ENCODE measurements at regions not wholly inside any gene's neighbourhood (a gene's known extent, or its start where the extent isn't known, plus 50 kb on each side); places are given as distances from the start of the nearest gene placed in this dataset.

- no peak for DNase-seq
Measured at GRCh38 chr13:74645586-74645985, 511.4 kb upstream of the KLF12 start.

DNA sequence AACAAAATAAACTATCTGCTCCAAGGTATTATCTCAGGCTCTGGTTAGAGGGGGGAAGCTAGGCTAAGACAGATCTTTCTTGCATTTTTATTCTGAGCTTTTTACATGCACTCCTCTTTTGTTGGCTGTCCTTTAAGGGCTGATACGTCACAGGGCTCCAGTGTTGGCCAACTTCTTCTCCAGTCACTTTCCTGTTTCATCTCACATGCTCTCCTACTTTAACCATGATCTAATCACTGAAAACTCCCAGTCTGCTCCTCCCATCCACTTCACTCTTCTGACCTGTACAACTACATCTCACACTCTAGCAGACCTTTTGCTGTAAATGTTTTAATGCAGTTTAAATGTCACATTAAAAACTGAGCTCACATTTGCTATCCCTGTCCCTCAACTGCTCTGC is 510.0 kb upstream of the KLF12 start:
- no peak for DNase-seq

DNA sequence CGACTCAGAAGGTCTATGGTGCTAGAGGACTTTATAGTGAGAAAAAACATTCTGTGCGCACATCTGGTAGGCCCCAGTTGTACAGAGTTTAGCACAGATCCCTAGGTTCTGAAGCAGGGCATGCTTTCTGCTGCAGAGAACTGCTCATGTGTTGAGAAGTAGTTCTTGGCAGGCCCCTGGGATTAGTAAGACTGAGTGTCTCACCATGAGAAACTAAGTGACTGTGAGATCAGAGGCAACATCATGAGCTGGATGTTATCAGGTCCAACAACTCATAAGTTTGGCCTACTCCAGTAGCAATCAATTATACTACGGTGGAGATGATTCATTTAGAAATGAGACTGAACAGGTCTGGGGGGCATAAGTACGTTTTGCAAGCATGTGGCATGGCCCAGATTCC is 507.4 kb upstream of the KLF12 start:
- DNase-seq: no peak

- no peak for DNase-seq
Measured at GRCh38 chr13:74633734-74634133, 499.5 kb upstream of the KLF12 start.

DNA sequence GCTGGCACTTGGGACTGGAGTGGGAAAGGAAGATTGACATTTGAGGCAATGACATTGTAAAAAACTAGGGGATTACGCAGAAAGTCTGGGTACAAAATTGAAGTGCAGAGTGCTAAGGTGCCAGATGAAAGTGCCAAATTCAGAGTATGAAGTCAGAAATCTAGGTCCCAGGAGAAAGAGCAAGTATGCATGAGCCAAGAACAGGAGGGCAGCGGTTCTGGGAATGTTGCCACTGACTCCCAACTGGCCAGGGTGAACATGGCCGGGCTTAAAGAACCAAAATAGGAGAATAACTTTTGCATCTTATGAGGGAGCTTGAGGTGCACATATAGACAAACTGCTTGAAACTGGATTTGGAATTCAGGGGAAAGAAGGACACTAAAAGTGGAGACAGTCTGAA is 495.8 kb upstream of the KLF12 start:
- no peak for DNase-seq

GRCh38 chr13:74625541-74625940 is 491.3 kb upstream of the KLF12 start:
- no peak for DNase-seq

- no peak for DNase-seq
Measured at GRCh38 chr13:74623761-74624160, 489.6 kb upstream of the KLF12 start.

DNA sequence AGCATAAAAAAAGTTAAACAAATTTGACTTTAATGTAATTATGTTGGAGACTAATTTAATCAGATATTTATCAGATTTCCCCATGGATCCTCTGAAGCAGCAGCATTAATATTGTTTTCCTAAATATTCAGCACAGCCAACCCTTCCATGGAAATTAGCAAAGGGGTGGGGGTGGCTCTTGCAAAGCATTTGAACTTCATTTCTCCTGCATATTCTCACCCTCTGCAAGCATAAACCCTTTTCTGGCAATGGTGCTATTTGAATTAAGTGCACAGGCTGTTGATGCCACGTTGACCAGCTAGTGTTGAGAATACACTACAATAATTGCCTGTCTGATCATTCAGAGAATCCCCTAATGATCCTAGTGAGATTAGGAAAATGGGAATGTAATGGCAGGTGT is 488.1 kb upstream of the KLF12 start:
- no peak for DNase-seq

GRCh38 chr13:74620711-74621110 is 486.5 kb upstream of the KLF12 start:
- DNase-seq: no peak

DNA sequence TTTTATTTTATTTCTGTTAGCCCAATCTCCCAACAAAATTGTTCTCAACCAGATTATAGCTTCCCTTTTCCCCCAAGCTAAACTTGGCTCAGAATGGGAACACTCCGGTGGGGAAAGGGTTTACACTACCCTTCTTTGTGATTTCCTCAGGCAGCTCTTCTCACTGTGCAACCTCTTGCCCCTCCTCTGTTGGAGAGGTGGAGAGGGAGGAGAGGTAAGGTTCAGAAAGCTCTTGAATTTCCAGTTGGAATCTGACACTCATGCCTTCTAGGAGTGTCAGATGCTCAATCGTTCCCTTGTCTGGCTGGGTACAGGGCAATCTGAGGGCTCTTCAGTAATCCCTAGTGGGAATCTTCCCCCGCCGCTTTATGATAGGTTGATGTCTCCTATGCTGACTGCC is 486.1 kb upstream of the KLF12 start:
- no peak for DNase-seq

- DNase-seq: no peak
Measured at GRCh38 chr13:74597526-74597925, 463.3 kb upstream of the KLF12 start.

- DNase-seq: no peak
Measured at GRCh38 chr13:74596691-74597090, 462.5 kb upstream of the KLF12 start.

DNA sequence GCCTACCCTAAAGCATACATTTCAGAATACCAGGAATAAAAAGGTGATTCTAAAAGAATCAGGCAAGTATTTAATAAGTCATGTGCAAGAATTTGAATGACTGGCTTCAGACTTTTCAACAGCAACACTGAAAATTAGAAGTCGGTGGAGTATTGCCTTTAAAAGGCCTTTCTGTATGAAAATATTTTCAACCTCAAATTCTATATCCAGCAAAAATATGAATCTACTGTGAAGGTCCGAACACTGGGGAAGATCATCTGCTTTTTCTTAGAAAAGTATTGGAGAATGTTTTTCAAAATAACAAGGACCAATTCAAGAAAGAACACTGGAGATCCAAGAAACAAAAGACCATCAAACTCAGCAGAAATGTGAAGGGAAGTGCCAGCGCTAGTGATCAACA is 459.5 kb upstream of the KLF12 start:
- no peak for DNase-seq

DNA sequence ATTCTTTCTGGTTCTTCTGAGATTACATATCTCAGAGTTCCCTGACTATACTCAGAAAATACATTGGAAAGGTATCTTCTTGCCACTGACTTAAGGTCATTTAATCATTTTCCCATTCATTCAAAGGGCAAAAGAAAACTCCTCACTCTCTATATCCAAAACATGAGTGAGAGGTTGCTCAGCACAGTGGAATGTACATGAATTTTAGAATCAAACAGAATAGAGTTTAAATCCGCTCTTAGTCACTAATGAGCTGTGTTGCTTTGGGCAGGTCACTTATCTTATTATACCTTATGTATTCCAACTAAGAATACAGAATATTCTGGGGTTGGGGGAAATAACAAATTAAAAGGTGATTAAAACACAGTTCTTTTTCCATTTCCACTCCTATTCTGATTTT is 452.6 kb upstream of the KLF12 start:
- no peak for DNase-seq

GRCh38 chr13:74576420-74576819 is 442.2 kb upstream of the KLF12 start:
- no peak for DNase-seq

- peak; percentile 16 for DNase-seq
Measured at GRCh38 chr13:74575729-74576125, 441.5 kb upstream of the KLF12 start.

DNA sequence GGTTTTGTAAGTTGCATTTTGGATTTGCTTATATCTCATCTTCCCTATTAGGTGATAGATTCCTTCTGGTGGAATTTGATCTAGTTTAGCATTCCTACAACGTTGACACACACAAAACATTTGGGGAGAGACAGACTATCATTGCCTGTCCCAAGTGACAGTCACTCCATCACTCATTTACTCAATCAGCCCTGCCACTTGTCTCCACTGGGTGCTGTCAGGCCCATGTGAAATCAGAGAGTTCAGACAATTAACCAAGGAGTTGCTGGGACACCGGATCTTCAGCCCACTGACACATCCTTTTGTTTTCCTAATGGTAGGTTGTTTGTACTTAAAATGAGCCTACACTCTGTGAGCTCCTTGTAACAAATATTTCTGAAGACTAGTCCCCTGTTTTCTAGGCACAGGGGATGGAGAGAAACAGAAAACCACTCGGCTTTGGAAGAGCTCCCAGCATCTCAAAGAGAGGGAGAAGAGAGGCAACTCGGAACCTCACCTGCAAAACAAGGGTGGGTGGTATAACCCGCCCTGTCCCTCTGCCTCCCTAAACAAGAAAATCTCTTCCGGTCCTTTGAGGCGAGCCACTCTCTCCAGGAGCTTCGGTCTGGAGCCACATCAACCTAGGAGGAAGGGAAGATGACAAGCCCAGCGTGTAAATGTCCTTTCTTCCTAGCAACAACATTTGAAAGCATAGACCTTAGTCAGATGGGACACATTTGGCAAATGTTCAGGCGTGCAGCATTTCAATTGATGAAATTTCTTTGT is 440.9 kb upstream of the KLF12 start:
- no peak for DNase-seq

DNA sequence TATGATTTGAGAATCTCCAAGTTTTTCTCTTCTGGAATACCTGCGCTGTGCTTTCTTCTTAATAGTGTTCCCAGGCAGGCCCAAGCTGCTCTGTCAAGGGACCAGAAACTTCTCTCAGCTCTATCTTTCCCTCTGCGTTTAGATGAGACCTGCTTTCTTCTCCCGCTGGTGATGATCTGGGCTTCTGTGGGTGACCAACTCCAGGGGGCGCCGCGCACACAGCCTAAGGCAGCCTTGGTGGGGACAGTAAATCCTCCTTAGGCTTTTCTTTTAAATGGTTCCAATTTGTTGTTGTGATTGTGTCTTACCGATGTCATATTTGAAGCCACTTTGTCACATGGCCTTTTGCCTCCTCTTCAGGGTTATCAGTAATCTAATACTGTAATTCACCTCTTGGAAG is 439.4 kb upstream of the KLF12 start:
- no peak for DNase-seq

- no peak for DNase-seq
Measured at GRCh38 chr13:74571811-74572210, 437.6 kb upstream of the KLF12 start.

DNA sequence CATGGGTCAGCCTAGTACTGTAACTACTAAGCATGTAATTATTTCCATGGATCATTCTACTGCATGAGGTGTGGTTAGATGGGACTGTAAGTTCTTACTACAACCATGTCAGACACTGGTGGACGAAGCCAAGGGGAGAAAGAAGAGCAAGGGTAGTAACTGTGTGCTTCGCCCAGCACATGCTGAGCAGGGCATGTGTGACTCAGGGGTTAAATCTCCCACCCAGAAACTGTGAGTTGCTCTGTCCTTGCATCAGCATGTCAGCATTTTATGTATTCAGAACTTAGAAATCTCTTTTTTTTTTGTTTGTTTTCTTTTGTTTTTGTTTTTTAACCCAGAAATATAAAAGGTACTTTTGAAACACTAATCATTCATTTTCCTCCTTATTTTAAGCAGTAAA is 436.6 kb upstream of the KLF12 start:
- no peak for DNase-seq

GRCh38 chr13:74570046-74570445 is 435.8 kb upstream of the KLF12 start:
- no peak for DNase-seq

GRCh38 chr13:74569251-74569650 is 435.0 kb upstream of the KLF12 start:
- no peak for DNase-seq

- DNase-seq: no peak
Measured at GRCh38 chr13:74567485-74567884, 433.3 kb upstream of the KLF12 start.

- no peak for DNase-seq
Measured at GRCh38 chr13:74562381-74562780, 428.2 kb upstream of the KLF12 start.

DNA sequence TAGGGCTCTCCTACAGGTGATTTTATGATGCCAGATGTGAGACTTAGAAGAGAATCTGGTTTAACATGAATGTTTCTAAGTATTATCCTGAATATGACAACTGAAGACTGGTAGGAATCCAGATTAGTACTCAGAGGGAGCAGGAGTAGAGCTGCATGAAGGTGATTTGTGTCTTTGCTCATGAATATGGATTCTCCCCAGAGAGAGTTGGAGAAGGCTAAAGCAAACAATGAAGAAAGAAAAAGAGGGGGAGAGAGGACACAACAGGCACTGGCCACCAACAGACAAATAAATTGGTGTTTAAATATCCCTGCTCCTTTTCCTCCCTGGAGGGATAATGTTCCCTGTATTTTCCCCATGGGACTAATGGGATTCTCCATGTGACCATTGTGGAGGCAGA is 427.0 kb upstream of the KLF12 start:
- no peak for DNase-seq

DNA sequence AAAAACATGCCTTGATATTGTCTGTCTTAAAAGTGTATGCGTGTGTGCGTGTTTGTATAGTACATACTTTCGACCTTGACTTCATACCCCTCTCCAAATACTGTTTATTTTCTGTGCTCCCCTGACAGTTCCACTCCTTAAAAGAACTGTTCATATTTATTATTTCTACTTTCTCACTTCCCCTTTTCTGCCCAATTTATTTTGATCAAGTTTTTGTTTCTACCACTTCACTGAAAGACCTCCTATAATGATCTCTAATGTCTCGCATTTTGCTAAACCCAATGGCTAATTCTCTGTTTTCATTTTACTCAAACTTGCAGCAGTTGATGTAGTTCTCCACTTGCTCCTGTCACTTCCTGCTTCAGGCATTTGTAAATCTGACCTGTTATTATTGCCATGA is 426.1 kb upstream of the KLF12 start:
- DNase-seq: no peak
